ENCODE measurements at regions not wholly inside any gene's neighbourhood (a gene's known extent, or its start where the extent isn't known, plus 50 kb on each side); places are given as distances from the start of the nearest gene placed in this dataset.
"Not testable (repeated sequence)": the region's sequence is repeated elsewhere in the genome, so short reads cannot be mapped to it uniquely, and the experiment has no call there.

DNA sequence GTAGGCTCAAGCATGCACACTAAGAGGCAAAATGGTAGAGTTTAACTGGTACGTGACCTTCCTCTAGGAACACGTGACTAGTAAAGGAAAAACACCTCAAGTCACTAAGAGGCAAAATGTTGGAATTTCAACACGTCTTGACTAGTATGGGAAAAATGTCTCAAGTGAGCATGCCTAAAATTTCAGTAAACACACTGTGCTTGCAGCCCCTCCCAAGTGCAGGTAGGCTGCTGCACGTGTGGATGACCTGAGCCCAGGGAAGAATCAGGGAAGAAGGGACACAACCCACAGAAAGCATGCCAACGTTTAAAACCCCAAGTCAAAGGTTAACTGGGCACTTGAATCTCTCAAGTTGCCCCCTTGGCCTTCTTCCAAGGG lies 162.2 kb downstream of the TENT5A start:
- Histone ChIP-seq H3K4me3 (no peak overlapping the region), H3K27ac (no peak overlapping the region)
- no peak for DNase-seq (ENCODE audit: low spot score)
- TF ChIP-seq CTCF (IDR thresholded peaks at IDR 0.05): no peak

DNA sequence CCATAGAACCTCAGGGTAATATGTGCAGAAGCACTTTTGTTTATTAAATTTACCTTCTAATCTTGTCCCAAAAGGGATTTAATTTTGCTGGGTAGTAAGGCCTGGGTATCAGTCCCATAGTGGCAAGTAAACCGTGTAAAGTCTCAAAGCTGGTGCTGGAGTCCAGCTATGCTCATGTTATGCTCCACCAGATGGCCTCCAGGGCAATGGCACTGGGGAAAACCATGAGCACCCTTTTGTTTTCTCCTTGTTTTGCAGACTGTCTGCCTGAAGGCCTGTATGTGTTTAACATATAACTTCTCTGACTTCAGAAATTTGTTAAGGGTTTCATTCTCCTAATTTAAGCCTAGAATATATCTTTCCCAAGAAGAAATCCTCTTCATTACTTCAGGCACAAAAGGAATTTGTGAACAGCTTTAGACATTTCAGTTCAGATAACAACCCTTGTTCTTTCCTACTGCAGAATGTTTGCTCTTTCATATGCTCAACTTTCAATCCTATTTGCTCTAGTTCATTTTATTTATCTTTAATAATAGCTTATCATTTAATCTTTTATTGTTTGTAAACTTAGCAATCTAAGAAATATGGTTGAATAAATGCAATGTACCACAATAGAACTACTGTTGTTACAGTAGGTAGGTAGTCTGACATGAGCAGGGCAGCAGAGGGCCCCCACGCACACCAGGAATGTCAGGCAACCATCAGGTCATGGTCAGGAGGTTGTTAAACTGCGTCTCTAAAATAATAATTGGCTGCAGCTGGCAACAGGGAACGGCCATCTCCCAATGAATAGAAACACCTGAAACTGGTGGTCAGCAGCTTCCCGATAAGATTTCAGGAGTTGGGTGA lies 162.8 kb downstream of the TENT5A start:
- no peak overlapping the region for H3K27ac ChIP-seq
- H3K4me3 ChIP-seq: no peak overlapping the region
- TF ChIP-seq CTCF (IDR thresholded peaks at IDR 0.05): no peak
- DNase-seq (ENCODE audit: low spot score): no peak

DNA sequence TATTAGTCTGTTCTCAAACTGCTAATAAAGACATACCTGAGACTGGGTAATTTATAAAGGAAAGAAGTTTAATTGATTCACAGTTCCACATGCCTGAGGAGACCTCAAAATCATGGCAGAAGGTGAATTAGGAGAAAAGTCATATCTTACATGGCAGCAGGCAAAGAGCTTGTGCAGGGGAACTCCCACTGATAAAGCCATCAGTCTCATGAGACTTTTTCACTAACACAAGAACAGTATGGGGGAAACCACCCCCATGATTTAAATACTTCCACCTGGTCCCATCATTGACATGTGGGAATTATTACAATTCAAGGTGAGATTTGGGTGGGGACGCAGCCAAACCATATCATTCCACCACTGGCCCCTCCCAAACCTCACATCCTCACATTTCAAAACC lies 166.8 kb downstream of the TENT5A start:
- not testable (repeated sequence) for H3K4me3 ChIP-seq; H3K27ac ChIP-seq; DNase-seq (ENCODE audit: low spot score)

GRCh38 chr6:81584156-81584555 lies 168.3 kb downstream of the TENT5A start:
- not testable (repeated sequence) for H3K27ac ChIP-seq; DNase-seq (ENCODE audit: low spot score); H3K4me3 ChIP-seq

DNA sequence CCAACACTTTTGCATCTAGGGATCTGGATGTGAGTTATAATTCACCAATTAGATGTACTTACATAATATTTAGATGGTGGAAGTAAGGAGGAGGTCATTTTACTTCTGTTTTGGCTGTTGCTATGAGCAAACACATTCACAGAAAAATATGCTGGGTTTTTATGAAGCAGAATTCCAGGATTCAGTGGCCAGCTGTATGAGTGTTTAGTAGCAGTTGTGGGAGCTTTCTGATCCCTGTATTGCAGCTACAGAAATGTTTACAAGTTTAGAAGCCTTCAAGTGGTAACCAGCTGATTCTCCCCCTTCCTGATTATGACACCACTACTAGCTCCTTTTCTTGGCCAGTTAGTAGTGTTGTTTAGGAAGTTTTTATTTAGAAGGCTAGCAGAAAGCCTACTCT lies 177.0 kb downstream of the TENT5A start:
- no peak for DNase-seq (ENCODE audit: low spot score)
- Histone ChIP-seq H3K4me3 (no peak overlapping the region), H3K27ac (no peak overlapping the region)
- TF ChIP-seq CTCF (IDR thresholded peaks at IDR 0.05): no peak

GRCh38 chr6:81572020-81572419 lies 180.5 kb downstream of the TENT5A start:
- no peak overlapping the region for H3K4me3 ChIP-seq
- no peak for TF ChIP-seq CTCF (IDR thresholded peaks at IDR 0.05)
- no peak for DNase-seq (ENCODE audit: low spot score)
- H3K27ac ChIP-seq: no peak overlapping the region

- Histone ChIP-seq H3K27ac (no peak overlapping the region), H3K4me3 (no peak overlapping the region)
- TF ChIP-seq CTCF (IDR thresholded peaks at IDR 0.05): no peak
- no peak for DNase-seq (ENCODE audit: low spot score)
Observed at GRCh38 chr6:81570681-81571080, 181.8 kb downstream of the TENT5A start.

DNA sequence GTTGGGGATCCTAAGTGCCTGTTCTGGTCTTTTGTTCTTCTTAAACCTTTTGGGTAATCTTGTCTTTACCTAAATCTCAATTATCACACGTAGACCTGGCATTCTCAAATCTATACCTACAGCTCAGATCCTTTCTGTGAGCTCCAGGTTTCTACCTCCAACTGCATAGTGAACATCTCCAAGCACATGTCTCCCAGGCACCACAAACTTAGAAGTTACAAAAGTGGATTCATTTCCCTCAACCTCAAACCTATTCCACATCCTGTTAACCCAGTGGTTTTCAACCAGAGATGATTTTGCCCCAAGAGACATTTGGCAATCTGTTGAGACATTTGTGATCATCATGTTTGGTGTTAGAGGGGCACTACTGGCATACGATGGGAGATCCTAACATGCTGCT lies 183.5 kb downstream of the TENT5A start:
- no peak for DNase-seq (ENCODE audit: low spot score)
- H3K4me3 ChIP-seq: no peak overlapping the region
- no peak for TF ChIP-seq CTCF (IDR thresholded peaks at IDR 0.05)
- no peak overlapping the region for H3K27ac ChIP-seq
